H1 (cell line): ENCODE measurements at regions not wholly inside any gene's neighbourhood (a gene's known extent, or its start where the extent isn't known, plus 50 kb on each side); places are given as distances from the start of the nearest gene placed in this dataset.

ENCODE experiments used
- BRCA1 ChIP-seq: IDR thresholded peaks from 2 replicates; pipeline ENCODE4 v1.6.1; 2012; ENCODE audit warnings: low read depth, low read length, improper control_type of control experiment
- FOSL1 ChIP-seq: IDR thresholded peaks from 2 replicates; pipeline ENCODE4 v1.6.1; 2011; ENCODE audit warnings: mild to moderate bottlenecking, low read depth, low read length, moderate library complexity; ENCODE audit not compliant: insufficient read depth

GRCh38 chr6:14704383-14705271, 541.2 kb upstream of the JARID2 start (continued):
- no peak for TF ChIP-seq BRCA1
- no peak for TF ChIP-seq FOSL1
